NOMO-1 (cell line): ENCODE measurements at regions not wholly inside any gene's neighbourhood (a gene's known extent, or its start where the extent isn't known, plus 50 kb on each side); places are given as distances from the start of the nearest gene placed in this dataset.
"Not testable (repeated sequence)": the region's sequence is repeated elsewhere in the genome, so short reads cannot be mapped to it uniquely, and the experiment has no call there.

Source experiments
- DNase-seq, 2 experiments: peaks; one replicate each; lab custom pipeline; 2025; ENCODE audit not compliant: unreplicated experiment in 2 of 2; lab: John Stamatoyannopoulos, UW

DNA sequence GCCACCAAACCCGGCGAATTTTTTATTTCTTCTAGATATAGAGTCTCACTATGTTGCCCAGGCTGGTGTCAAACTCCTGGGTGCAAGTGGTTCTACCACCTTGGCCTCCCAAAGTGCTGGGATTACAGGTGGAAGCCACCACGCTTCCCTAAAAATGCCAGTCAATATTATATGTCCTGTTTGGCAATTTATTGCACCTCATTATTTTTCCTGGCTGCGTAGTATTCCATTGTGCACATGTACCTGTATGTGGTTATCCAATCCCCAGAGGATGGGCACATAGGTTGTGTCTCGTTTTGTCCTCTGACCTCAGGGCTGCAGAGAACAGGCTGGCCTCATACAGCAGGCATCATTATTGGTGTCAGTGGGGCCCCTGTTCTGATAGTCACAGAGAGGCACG is 181.7 kb downstream of the C9orf50 start:
- no peak for DNase-seq

DNA sequence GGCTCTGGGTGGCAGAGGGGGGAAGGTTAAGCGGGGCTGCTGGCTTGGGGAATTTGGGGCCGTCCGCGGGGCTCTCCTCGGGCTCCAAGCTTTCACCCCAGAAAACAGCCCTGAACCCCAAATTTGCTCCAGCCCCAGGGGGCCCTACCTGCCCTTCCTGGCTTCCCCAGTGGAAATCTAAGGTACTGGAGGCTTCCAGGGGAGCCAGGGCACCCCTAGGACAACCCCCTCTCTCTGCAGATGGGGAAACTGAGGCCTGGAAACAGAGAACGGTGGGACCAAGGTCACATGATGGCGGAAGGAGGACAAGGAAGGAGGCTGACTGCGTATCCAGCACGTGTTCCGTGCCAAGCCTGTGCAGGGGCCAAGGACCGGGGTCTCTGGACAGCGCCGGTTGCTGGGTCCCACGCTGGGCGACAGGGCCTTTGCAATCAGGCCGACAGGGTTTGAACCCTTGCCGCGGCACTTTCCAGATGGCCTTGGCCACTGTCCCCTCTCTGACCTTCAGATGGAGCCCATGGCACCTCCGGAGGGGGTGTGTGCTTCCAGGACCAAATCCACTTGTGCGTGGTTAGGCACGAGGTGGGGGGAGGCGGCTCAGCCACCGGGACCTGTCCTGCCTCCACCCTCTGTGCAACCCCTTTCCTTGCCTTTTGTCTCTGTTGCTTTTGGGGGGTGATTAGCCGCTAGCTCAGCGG is 183.1 kb downstream of the C9orf50 start:
- DNase-seq, result no peak

DNA sequence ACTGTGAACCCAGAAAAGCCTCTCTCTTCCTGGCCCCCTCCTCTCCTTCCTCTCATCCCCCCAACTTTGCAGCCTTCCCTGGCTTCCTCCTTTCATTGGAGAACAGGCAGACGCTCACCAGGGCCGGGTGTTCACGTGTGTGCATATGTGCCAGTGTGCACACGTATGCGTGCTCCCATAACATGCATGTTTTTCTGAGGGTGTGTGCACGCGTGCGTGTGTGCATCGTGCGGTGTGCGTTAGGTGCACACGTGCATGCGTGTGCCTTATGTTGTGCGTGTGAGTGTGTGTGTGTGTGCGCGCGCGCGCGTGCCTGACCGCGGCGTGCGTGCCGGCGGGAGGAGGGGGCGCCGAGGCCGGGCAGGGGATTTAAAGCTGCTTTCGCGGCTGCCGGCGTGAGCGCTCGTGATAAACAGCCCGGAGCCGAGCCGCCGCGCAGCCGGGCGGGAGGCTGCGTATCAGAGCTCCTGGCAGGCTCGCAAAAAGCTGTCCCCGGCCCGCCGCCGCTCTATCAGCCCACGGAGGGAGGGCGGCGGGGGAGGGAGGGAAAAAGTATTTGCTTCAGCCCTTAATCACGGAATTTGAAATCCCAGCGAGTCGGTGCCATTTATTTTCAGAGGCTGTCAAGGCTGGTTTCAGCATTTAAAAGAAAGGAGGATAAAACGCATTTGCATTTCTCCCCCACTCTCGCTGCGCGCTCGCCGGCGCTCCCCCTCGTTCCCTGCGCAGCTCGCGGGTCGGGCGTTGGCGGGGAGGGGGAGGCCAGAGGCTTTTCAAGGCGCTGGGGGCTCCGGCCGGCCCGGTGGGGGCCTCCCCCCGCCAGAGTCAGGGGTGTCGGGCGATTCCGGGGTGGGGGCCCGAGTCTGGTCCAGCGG is 183.9 kb downstream of the C9orf50 start:
- DNase-seq, result no peak

DNA sequence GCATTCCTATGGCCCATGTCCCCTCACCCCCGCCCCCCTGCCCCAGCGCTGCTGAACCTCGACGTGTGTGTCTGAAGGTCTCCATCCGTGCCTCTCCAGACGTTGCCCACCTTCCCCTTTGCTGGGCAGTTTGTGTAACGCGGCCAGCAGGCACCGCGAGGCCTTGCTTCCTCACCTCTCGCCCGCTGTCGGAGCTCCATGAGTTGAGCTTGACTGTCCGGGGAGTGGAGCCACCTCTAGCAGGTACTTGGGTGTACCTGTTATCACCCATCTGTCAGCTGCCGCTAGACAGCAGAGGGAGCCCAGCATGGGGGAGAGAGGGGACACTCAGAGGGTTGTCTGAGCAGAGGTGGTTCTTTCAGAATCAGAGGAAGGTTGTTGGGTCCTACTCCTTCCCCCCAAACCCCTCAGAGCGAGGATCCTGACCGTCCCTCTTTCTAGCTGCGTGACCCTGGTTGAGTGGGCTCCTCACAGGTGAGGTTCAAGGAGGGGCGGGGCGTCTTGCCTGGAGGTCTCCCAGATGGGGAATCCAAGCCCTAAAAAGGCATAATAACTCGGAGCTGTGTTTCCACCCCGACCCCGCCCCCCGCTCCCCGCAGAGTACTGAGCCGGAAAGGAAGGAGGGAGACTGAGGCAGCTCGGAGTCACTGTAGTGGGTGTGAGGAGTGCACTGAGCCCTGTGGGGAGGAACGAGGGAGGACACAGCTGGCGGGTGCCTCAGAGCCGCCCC is 184.7 kb downstream of the C9orf50 start:
- DNase-seq, result no peak

DNA sequence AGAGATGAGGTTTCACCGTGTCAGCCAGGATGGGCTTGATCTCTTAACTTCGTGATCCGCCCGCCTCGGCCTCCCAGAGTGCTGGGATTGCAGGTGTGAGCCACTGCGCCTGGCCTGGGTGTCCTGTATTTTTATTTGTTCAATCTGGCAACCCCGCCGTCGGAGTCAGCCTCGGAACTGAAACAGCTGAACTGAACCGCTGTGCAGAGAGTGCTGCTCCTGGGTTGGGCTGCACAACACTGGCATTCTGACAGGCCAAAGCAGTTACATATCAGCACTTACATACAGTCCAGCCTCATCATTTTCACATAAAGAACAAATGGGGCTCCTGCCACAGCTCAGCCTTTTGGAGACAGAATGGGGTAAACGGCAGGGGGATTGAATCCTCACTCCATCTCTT is 185.6 kb downstream of the C9orf50 start:
- no peak for DNase-seq

DNA sequence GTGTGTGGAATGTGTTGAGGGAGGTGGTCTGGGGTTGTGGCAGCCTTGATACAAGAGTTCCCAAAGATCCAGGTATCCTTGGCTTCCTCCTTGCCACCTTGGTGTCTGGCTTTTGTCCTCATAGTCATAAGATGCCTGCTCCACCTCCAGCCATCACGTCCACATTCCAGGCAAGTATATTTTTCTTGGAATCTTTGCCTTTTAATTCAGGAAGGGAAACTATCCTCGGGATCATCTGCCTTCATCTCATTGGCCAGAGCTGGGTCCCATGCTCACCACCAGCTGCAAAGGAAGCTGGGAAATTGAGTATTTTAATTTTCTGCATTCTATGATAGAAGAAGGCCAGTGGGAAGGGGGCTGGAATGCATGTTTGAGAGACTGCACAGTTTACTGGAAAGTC is 186.7 kb downstream of the C9orf50 start:
- DNase-seq, result no peak

DNA sequence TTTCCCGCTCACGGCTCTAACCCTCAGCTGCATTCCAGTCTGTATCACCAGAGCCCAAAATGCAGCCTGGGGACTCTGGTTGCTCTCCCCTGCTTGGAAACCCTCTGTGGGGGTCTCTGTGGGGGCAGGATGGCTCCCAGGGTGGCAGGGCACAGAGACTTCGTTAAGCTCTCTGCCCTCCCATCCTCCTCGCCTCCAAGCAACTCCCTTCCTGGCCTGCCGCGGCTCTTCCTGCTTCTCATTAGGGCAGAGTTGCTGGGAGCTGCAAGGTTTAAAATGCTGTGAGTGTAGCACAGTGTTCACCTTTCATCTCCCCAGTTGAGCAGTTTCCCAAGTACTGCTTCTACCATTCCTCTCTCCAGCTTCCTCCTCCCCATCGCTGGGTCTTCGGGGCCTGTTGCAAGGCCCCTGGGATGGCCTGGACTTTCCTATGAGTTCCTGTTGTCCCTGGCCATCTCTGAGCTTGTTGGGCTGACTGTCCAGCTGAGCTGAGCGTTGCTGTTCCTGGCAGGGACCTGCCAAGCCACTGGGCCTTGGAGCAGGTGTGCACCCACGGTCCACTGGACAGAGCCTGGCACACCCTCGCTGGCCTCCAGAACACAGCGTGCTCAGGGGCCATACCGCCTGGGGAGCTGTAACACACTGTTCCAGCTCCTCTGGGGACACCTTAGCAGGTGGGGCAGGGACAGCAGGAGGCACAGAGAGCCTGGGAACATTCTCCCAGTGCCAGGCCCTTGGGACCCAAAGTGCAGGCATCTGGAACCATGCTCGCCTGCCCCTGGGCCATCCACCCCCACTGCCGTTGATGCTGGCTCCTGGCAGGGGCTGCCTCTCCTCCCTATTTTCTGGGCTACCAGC is 188.4 kb downstream of the C9orf50 start:
- no peak for DNase-seq

DNA sequence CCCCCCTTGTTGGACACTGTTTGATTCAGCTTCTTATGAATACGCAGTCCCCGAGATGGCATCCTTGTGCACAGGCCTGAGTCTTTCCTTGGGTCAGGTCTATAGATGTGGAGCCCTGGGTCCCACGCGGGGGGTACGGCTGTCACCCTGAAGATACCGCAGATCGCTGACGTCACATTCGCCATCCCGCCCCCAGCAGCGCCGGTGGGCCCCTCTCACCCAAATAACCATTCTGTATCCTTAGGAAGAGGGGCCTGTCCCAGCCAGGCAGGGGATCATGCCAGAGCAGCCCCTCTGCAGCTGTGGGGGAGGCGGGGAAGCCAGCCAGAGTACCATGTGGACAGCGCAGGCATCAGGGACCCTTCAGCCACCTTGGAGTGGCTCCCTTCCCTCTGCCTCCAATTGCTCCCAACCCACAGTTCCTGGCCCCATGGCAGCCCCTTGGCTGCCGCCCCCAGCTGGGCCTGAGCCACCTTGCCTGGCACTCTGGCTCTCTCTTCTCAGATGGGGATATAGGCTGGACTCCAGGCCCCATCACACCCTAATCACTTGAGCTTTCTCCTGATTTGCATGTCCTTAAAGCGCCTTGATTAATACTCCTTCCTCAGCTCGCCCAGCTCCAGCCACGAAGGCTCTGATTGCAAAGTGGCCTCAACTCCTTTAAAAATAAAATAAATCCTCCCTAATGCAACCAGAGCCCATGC is 189.8 kb downstream of the C9orf50 start:
- no peak for DNase-seq

DNA sequence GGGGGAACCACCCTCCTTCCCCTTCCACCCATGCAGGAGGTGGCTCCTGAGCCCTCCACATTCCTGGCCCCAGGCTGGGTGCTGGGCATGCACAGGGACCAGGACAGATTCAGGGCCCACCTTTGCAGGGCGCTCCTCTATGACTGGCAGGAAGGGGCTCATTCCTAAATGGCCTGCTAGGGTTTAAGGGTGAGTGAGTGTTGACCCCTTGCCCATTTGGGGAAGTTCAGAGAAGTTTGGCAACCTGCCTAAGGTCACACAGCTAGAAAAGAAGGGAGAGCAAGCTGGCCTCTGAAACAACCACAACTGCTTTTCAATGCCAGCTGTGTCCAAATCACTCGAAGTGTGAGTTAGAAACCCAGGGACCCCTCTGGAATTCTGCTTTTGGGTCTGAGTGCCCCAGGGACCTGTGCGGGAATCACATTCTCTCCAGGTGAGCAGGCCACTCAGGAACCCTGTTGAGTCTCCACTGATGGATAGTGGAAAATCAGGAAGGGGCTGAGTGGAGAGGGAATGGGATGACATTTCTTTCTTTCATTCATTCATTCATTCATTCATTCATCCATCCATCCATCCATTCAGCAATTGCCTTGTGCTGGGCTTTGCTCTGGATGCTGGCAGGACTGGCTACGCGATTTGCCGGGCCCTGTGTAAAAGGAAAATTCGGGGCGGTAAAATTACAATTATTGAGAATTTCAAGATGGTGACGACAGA is 191.9 kb downstream of the C9orf50 start:
- no peak for DNase-seq

DNA sequence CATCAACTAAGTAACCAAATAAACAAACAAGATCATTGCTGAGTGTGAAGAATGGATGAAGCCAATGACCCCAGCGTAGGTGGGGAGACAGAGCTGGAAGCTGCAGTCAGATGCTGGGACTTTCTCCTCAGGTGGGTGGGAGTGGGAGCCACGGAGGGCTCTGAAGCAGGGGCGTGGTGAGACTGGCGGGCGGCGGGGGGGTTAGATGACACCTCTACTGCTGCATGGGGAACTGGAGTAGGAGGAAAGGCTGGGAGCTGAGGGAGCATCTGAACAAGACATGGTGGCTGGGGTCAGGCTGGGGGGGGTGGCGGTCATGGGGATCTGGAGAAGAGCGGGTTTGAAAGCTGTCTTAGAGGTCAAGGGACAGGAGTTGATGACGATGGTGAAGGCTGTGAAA is 193.8 kb downstream of the C9orf50 start:
- DNase-seq, result no peak

DNA sequence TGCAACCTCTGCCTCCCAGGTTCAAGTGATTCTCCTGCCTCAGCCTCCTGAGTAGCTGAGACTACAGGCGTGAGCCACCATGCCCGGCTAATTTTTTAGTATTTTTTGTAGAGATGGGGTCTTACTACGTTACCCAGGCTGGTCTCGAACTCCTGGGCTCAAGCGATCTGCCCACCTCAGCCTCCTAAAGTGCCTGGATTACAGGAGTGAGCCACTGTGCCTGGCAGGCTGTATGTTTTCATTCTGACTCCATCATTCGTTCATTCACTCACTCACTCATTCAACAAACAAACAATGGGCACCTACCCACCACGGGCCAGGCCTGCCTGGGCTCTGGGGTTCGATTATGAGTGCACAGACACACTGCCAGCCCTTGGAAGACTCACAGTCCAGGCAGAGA is 197.1 kb downstream of the C9orf50 start:
- DNase-seq, result not testable (repeated sequence)

DNA sequence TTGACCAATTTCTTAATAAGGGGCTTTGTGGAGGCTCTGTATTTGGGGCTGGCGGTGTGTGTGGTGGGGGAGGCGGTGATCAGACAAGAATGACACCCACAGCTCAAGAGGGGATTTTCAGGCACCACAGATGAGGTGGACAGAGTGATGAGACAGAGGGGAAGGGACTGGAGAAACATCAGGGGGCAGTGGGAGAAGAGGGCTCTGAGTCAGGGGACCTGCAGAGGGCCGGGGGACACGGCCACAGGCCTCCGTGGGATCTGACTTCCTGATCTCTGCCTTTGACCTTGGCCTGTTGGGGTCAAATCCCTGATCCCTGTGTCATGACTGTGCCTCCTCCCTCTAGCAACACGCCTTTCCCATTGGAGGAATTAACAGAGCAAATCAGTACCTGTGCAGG is 197.7 kb downstream of the C9orf50 start:
- no peak for DNase-seq

DNA sequence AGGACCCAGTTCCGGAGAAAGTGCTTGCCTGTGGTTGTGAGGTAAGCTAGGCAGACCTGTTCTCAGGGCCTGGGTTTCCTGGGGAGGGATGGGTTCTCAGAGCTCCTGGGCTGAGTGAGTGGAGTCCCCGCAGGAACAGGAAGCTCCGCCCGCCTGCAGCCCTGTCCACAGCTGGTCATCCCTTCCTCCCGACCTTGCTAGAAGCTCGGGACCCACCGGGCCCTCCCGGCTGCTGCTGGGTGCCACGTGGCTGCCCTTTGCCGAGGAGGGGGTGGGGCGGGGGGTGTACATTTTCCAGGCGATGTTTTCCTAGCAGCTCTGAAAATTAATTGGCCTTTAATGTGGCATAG is 198.1 kb downstream of the C9orf50 start:
- no peak for DNase-seq

DNA sequence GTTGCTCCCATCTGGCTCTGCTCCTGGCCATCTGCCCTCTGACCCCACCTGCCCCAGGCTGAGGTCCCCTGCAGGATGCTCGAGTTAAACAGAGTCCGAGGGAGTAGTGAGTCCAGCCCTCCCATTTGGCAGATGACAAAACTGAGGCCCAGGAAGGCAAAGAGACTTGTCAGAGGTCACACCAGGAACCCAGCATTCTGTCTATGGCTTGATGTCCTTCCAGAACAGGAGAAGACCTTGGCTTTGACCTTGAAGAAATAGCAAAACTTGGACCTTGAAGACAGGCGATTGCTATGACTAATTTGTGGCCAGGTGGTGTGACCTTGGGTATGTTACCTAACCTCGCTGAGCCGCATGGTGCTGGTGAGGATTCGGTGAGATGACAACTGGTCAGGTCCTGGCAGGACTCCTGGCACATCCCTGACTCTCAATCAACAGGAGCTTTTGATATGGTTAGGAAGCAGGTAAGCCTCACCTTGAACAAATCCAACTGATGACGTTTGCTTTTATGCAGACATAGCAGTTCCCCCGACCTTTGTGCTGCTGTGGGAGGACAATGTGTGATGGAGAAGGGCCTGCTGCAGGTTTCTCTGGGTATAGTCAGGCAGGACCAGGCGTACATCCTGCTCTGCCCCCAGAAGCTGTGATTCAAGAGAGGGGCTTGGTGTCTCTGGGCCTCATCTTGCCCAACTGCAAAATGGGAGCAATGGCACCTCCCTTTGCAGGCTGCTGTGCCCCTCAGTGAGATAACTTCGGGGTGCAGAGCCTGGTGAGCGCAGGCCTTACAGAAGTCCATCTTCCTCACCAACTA is 198.7 kb downstream of the C9orf50 start:
- no peak for DNase-seq

DNA sequence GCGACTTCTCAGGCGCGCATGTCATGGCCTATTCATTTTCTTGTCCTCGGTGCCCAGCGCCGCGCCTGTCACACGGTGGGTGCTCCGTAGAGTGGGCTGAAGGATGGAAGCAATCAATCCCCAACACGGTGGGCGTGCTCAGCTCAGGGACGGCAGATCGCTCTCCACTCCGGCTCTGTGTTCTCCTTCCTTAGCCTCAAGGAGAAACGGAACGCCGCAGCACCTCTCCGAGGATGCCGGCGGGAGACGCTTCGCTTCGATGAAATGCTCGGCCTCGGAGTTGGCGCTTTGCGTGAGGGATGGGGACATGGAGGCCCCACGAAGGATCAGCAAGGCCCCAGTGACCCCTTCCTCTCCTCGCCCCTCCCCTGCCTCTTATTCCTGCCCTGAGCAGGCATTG is 199.5 kb downstream of the C9orf50 start:
- DNase-seq, result no peak

DNA sequence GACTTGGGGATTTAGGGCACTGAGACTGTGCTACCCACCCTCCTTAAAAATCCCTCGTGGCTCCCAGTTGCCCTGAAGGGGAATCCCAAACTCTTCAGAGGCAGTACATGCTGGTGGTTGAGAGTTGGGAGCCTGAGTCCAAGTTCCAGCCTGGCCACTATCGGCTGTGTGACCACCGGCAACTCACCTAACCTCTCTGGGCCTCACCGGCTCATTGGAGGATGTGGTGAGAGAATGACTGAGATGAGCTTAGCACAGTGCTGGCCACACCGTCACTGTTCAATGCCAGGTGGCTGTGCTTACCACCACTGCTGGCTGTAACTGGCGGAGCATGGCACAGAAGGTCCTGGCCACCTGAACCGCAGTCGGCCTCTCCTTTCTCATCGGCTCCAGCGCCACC is 200.2 kb downstream of the C9orf50 start:
- DNase-seq, result no peak

DNA sequence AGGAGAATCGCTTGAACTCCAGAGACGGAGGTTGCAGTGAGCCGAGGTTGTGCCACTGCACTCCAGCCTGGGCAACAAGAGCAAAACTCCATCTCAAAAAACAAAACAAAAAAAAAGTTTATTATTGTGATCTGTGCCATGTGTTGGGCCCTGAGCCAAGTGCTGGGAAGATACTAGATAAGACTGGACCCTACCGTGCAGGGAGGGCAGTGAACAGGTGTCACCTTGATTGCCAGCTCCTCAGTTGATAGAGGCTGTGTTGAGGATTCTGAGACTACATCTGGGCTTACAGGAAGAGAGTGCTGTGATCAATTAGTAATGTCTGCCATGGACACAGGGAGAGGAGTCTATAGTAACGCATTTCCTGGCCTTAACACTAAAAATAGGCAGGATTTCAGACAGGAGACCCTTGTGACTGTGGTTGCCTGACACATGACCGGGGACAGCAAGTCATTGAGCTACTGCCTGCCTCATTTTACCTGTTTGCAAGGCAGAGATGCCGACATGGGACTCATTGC is 201.5 kb downstream of the C9orf50 start:
- no peak for DNase-seq

DNA sequence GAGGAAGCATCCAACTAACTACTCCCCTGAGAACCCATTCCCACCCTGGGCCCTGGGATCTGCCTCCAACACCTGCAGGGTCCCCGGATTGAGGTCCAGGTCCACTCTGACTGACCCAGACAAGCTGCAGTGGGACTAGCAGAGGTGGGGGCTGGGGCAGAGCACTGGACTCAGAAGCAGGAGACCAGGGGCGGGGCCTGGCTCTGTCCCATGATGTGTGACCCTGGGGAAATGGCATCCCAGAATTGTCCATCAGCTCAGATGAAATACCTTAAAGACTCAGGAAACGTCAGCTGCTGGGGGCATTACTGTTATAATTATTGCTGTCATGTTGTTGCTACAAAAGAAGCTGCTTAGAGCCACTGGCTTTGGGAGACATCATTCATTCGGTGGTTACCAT is 202.4 kb downstream of the C9orf50 start:
- no peak for DNase-seq
